Activated naive CD8-positive, alpha-beta T cell treated with anti-CD3 and anti-CD28 coated beads for 36 hours (primary cell): ENCODE measurements at regions not wholly inside any gene's neighbourhood (a gene's known extent, or its start where the extent isn't known, plus 50 kb on each side); places are given as distances from the start of the nearest gene placed in this dataset.

ENCODE experiments used
- DNase-seq: peaks from one replicate; pipeline ENCODE4 v3.0.0; 2021
- H3K27ac Mint-ChIP-seq: one replicate; pipeline ENCODE4 v1.8.0; 2022; ENCODE audit warnings: mild to moderate bottlenecking, moderate library complexity, mixed read lengths
- H3K27me3 Mint-ChIP-seq: one replicate; pipeline ENCODE4 v1.8.0; 2022; ENCODE audit warnings: mild to moderate bottlenecking, mixed read lengths
- H3K36me3 Mint-ChIP-seq: one replicate; pipeline ENCODE4 v1.8.0; 2021; ENCODE audit warnings: mild to moderate bottlenecking, mixed read lengths
- H3K4me1 Mint-ChIP-seq: one replicate; pipeline ENCODE4 v1.8.0; 2021; ENCODE audit warnings: mixed read lengths
- H3K4me3 Mint-ChIP-seq: one replicate; pipeline ENCODE4 v1.8.0; 2022; ENCODE audit warnings: mild to moderate bottlenecking, moderate library complexity, mixed read lengths
- H3K9me3 Mint-ChIP-seq: one replicate; pipeline ENCODE4 v1.8.0; 2022; ENCODE audit warnings: mixed read lengths

DNA sequence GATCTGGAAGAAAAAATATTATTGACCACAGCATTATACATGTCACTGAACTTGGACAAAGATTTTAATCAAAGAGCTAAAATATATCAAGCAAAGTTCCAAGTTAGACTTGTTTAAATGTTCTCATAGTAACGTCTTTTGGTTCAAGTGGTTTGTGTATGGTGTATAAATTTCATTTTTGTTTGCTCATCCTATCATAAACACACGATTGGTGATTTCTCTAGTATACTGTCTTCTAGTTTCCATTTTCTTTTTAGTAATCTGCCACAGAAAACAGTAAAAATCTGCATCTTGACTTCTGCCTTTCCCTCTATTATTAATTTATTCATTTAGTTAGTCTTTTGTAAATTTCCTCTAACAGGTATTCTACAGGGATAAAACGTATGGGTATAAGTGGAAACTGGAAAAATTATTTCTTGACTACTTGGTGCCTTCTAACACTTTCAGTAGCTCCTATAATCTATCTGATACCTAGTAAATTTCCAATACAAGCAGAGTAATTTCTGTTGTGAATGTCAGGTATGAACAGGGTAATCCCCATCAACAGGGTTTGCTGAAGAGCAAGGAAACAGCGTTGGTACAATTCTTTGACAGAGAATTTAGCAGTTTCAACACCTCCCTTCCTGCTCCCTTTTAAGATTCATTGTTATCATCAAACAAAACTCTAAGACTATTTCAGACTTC is 268.0 kb downstream of the PTPRC start:
- peaks cover 4% of the 10 kb centered on the region for H3K9me3 Mint-ChIP-seq
- H3K4me3 Mint-ChIP-seq: peak overlapping the region; percentile 70
- H3K36me3 Mint-ChIP-seq: peaks cover 19% of the 10 kb centered on the region
- DNase-seq: no peak
- peaks cover 43% of the 10 kb centered on the region for H3K4me1 Mint-ChIP-seq
- peak overlapping the region; percentile 89 for H3K27ac Mint-ChIP-seq
- no peaks in the 10 kb centered on the region for H3K27me3 Mint-ChIP-seq

DNA sequence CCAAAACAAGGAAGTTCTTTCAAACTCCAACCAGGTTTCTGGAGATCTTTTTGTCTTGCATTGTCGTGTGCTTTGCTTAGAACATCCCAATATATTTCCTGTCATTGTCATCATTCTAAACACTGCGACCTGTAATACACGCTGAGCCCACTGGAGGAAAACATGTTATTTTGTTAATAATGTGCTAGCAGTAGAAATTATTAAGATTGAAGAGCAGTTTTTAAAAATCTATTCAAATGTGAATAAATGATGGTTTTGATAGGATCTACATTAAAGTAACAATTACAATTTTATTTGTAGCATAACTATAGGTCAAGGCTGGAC is 268.5 kb downstream of the PTPRC start:
- H3K36me3 Mint-ChIP-seq: peaks cover 23% of the 10 kb centered on the region
- H3K9me3 Mint-ChIP-seq: peaks cover 7% of the 10 kb centered on the region
- DNase-seq: no peak
- peaks cover 44% of the 10 kb centered on the region for H3K4me1 Mint-ChIP-seq
- peak overlapping the region; percentile 89 for H3K27ac Mint-ChIP-seq
- H3K27me3 Mint-ChIP-seq: no peaks in the 10 kb centered on the region
- H3K4me3 Mint-ChIP-seq: peak overlapping the region; percentile 70

GRCh38 chr1:198908995-198909394 is 270.2 kb downstream of the PTPRC start:
- Mint-ChIP-seq H3K4me1 (peaks cover 39% of the 10 kb centered on the region), H3K27me3 (no peaks in the 10 kb centered on the region), H3K36me3 (peaks cover 27% of the 10 kb centered on the region), H3K4me3 (no peak overlapping the region), H3K27ac (no peak overlapping the region), H3K9me3 (peaks cover 7% of the 10 kb centered on the region)
- no peak for DNase-seq

DNA sequence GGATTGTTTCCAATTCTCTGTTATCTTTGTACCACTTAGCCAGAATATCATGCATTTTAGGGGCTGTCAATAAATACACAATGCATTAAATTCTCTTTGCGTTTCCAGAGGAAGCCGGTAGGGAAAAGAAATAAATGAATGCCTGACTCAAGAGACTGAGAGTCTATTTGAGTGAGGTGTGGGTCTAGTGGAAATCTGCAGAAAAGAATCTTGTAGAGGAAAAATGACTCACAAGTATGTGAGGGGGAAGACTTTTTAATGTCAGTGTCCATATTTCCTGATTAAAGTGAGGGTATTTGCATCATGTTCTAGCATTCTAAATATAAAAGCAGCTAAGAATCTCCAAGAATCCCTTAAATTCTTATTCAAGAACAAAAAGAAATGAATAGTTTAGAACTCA is 271.1 kb downstream of the PTPRC start:
- Mint-ChIP-seq H3K27ac (peak overlapping the region; percentile 26), H3K4me3 (no peak overlapping the region), H3K27me3 (no peaks in the 10 kb centered on the region), H3K9me3 (peaks cover 7% of the 10 kb centered on the region), H3K4me1 (peaks cover 39% of the 10 kb centered on the region), H3K36me3 (peaks cover 31% of the 10 kb centered on the region)
- DNase-seq: no peak

- Mint-ChIP-seq H3K27ac (peak overlapping the region; percentile 44), H3K4me3 (no peak overlapping the region), H3K4me1 (peaks cover 41% of the 10 kb centered on the region), H3K27me3 (no peaks in the 10 kb centered on the region), H3K9me3 (peaks cover 7% of the 10 kb centered on the region), H3K36me3 (peaks cover 34% of the 10 kb centered on the region)
- no peak for DNase-seq
Measured at GRCh38 chr1:198910816-198911215, 272.0 kb downstream of the PTPRC start.

DNA sequence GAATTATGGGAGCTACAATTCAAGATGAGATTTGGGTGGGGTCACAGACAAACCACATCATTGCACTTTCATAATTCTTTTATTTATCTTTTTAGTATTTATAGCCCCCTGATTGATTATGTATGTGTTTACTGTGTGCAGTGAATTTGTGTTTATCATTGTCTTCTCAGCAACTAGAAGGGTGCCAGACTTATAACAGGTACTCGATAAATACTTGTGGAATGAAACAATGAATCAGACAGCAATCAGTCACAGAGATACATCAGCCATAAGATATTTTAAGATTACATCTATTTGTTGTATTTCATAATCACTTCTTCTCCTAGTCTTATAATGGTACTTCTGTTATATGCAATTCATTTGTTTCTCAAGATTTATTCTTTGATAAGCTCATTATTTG is 273.2 kb downstream of the PTPRC start:
- Mint-ChIP-seq H3K4me3 (no peak overlapping the region), H3K36me3 (peaks cover 32% of the 10 kb centered on the region), H3K27me3 (no peaks in the 10 kb centered on the region), H3K9me3 (peaks cover 7% of the 10 kb centered on the region), H3K4me1 (peaks cover 41% of the 10 kb centered on the region), H3K27ac (no peak overlapping the region)
- no peak for DNase-seq

DNA sequence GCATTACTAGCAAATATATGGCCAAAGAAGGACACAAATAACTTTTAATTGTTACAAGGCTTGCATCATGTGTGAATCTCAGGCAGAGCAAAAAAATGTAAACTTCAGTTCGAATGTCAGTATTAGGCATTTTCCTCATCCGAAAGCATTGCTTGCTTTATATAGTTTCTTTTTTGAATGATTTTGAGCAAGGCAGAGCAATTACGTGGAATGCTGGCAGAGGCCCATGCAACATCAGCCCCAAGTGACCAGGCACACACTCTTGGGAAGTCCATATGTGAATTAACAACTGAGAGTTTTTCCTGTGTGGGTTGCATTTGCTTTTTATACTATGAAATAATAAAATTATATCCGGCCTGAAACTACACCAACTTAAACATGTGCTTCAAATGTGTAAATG is 274.8 kb downstream of the PTPRC start:
- no peaks in the 10 kb centered on the region for H3K27me3 Mint-ChIP-seq
- H3K27ac Mint-ChIP-seq: no peak overlapping the region

GRCh38 chr1:198915327-198916231 is 276.7 kb downstream of the PTPRC start:
- no peaks in the 10 kb centered on the region for H3K27me3 Mint-ChIP-seq
- H3K27ac Mint-ChIP-seq: no peak overlapping the region
- H3K36me3 Mint-ChIP-seq: peaks cover 39% of the 10 kb centered on the region
- no peak overlapping the region for H3K4me3 Mint-ChIP-seq
- peaks cover 54% of the 10 kb centered on the region for H3K4me1 Mint-ChIP-seq
- no peak for DNase-seq
- H3K9me3 Mint-ChIP-seq: peaks cover 6% of the 10 kb centered on the region

More for the DNA sequence above, 274.8 kb downstream of the PTPRC start:
- Mint-ChIP-seq H3K4me3 (no peak overlapping the region), H3K9me3 (peaks cover 7% of the 10 kb centered on the region), H3K4me1 (peaks cover 45% of the 10 kb centered on the region), H3K36me3 (peaks cover 31% of the 10 kb centered on the region)
- no peak for DNase-seq

DNA sequence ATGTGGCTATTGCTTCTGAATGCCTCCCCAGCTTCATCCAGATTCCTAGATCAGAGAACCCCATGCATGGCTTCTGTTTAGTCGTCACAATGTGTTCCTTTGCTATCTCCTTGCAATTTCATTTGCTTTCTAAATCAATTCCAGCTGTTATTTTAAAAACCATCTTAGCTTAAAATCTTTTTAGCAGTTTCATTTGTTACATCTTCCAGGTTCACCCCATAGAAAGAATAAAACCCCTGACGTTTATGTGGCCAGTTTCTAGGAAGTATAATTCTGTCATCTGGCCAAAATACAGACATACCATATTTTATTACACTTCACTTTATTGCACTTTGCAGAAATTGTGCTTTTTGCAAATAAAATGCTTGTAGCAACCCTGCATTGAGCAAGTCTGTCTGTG is 278.4 kb downstream of the PTPRC start:
- Mint-ChIP-seq H3K27ac (no peak overlapping the region), H3K4me3 (no peak overlapping the region)

GRCh38 chr1:198918920-198919319 is 280.1 kb downstream of the PTPRC start:
- Mint-ChIP-seq H3K36me3 (peaks cover 25% of the 10 kb centered on the region), H3K9me3 (peaks cover 5% of the 10 kb centered on the region), H3K27me3 (no peaks in the 10 kb centered on the region), H3K4me1 (peaks cover 66% of the 10 kb centered on the region), H3K4me3 (no peak overlapping the region), H3K27ac (peak overlapping the region; percentile 68)
- DNase-seq: no peak

More for the DNA sequence above, 278.4 kb downstream of the PTPRC start:
- Mint-ChIP-seq H3K36me3 (peaks cover 29% of the 10 kb centered on the region), H3K27me3 (no peaks in the 10 kb centered on the region), H3K9me3 (peaks cover under 1% of the 10 kb centered on the region), H3K4me1 (peaks cover 56% of the 10 kb centered on the region)
- DNase-seq: no peak

DNA sequence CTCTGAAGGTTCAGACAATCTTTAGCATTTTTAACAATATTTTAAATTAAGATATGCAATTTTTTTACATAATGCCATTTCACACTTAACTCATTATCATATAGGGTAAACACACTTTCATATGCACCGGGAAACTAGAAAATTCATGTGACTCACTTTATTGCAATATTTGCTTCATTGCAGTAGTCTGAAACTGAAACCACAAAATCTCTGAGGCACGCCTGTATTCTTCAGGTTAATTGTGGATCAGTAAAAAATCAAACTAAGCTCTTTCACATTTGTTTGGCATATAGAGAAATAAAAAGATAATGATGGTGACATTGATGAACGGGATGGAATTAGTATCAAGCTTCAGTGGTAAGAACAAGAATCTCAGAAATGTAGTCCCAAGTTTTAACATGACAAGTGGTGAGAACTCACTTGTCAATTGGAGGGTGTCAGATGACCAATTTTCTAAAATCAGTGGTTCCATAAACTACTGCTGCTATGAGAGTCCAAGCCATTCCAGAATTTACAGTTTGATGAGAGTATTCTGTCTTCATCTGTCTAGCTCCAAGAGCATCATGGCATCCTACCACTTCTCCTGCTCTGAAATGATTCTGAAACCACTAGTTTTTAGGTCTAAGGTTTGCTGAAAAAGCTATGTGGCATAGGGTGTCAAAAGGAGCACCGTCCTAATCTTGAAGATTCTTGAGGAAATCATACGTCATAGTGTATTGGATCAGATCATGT is 281.0 kb downstream of the PTPRC start:
- H3K27me3 Mint-ChIP-seq: no peaks in the 10 kb centered on the region
- peaks cover 23% of the 10 kb centered on the region for H3K36me3 Mint-ChIP-seq
- DNase-seq: no peak
- H3K4me3 Mint-ChIP-seq: peak overlapping the region; percentile 42
- peaks cover 5% of the 10 kb centered on the region for H3K9me3 Mint-ChIP-seq
- peak overlapping the region; percentile 86 for H3K27ac Mint-ChIP-seq
- peaks cover 71% of the 10 kb centered on the region for H3K4me1 Mint-ChIP-seq

DNA sequence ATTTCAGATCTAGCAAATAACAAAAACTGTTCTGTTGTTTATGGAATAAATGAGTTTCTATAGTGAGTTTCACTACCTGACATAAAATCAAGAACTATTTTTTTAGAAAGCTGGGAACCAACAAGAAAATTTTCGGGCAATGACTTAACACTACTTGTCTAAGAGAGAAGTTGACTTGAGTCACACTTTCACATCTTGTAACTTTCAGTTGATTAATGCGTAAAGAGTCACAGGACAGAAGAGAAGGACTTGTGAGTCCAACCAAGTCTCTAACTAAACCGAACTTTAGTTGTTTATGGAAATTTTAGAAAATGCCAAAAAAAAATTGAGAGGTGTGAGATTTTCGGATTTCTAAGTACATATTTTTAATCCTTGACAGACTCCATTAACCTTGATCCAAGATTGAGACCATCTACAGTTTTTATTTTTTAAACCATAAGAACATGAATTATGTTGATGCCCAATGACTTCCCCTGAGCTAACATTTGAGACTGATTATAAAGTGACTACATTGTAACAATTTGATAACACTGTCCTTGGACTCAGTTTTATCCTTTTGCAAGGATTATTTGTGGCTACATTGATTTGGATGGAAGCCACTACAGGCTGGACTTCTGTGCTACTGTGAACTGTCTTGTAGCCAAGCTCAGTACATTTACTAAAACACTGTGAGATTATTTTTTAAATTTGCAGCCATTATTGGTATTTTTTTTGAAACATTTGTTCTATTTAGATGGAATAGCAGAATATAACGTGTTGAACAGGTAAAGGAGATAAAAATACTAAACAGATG is 284.0 kb downstream of the PTPRC start:
- no peak for DNase-seq
- H3K27me3 Mint-ChIP-seq: no peaks in the 10 kb centered on the region

GRCh38 chr1:198923993-198924392 is 285.2 kb downstream of the PTPRC start:
- DNase-seq: no peak
- Mint-ChIP-seq H3K9me3 (peaks cover 5% of the 10 kb centered on the region), H3K27me3 (no peaks in the 10 kb centered on the region), H3K4me3 (no peak overlapping the region), H3K36me3 (peaks cover 17% of the 10 kb centered on the region), H3K27ac (peak overlapping the region; percentile 29), H3K4me1 (peaks cover 60% of the 10 kb centered on the region)

More for the DNA sequence above, 284.0 kb downstream of the PTPRC start:
- H3K9me3 Mint-ChIP-seq: peaks cover 5% of the 10 kb centered on the region
- H3K27ac Mint-ChIP-seq: peak overlapping the region; percentile 82
- peak overlapping the region; percentile 50 for H3K4me3 Mint-ChIP-seq
- H3K4me1 Mint-ChIP-seq: peaks cover 66% of the 10 kb centered on the region
- H3K36me3 Mint-ChIP-seq: peaks cover 22% of the 10 kb centered on the region

GRCh38 chr1:198925567-198925966 is 286.7 kb downstream of the PTPRC start:
- H3K4me1 Mint-ChIP-seq: peaks cover 61% of the 10 kb centered on the region
- H3K36me3 Mint-ChIP-seq: peaks cover 9% of the 10 kb centered on the region
- no peaks in the 10 kb centered on the region for H3K27me3 Mint-ChIP-seq
- H3K9me3 Mint-ChIP-seq: peaks cover 5% of the 10 kb centered on the region
- DNase-seq: no peak
- no peak overlapping the region for H3K27ac Mint-ChIP-seq
- H3K4me3 Mint-ChIP-seq: no peak overlapping the region
